GM12864 (cell line): ENCODE measurements at regions not wholly inside any gene's neighbourhood (a gene's known extent, or its start where the extent isn't known, plus 50 kb on each side); places are given as distances from the start of the nearest gene placed in this dataset.

ENCODE experiments used
- DNase-seq: peaks from one replicate; pipeline ENCODE4 v3.0.0-alpha.2; 2011; ENCODE audit warnings: low read depth
- H3K4me3 ChIP-seq: 2 replicates; pipeline ENCODE4 v1.5.1; 2011; ENCODE audit warnings: mild to moderate bottlenecking, low read depth, low read length, control low read depth
- TF ChIP-seq, protein P1 (sequence below): IDR thresholded peaks from 2 replicates; pipeline ENCODE4 v1.5.1; 2011; ENCODE audit warnings: low read depth, mild to moderate bottlenecking, moderate library complexity, low read length, control low read depth, inconsistent platforms; ENCODE audit errors: missing control alignments

DNA sequence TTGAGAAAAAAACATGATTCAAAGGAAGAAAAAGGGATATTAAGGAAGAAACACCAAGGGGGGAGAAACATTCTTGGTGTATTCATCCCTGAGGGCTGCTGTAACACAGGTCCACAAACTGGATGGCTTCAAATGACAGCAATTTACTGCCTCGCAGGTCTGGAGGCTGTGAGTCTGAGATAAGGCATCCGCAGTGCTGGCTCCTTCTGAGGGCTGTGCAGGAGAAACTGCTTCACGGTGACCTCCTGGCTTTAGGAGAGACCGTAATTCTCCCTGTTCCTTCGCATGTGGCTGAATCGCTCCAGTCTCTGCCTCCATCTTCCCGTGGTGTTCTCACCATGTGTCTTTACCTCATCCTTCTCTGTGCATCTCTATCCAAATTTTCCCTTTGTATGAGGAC lies 490.7 kb downstream of the EIPR1 start:
- DNase-seq: no peak
- no peak overlapping the region for H3K4me3 ChIP-seq
- TF ChIP-seq, protein P1, sequence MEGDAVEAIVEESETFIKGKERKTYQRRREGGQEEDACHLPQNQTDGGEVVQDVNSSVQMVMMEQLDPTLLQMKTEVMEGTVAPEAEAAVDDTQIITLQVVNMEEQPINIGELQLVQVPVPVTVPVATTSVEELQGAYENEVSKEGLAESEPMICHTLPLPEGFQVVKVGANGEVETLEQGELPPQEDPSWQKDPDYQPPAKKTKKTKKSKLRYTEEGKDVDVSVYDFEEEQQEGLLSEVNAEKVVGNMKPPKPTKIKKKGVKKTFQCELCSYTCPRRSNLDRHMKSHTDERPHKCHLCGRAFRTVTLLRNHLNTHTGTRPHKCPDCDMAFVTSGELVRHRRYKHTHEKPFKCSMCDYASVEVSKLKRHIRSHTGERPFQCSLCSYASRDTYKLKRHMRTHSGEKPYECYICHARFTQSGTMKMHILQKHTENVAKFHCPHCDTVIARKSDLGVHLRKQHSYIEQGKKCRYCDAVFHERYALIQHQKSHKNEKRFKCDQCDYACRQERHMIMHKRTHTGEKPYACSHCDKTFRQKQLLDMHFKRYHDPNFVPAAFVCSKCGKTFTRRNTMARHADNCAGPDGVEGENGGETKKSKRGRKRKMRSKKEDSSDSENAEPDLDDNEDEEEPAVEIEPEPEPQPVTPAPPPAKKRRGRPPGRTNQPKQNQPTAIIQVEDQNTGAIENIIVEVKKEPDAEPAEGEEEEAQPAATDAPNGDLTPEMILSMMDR: no peak

DNA sequence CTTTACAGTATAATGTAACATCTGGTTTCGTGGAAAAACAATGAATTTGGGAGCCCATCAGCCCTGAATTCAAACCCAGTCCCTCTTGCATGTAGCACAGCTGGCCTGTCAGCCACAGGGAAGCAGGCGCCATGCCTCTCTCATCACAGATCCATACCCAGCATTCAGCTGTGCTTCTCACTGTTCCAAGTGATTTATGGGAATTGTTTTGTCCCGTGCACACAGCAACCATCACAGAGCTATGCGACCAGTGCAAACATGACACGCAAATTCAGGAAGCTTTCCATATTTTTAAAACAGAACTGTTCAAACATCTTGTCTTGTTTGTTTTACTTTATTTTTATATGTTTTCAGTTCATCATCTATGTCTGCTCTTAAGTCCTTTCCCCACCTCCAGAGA lies 496.1 kb downstream of the EIPR1 start:
- no peak overlapping the region for H3K4me3 ChIP-seq
- DNase-seq: no peak
- TF ChIP-seq, protein P1: no peak

DNA sequence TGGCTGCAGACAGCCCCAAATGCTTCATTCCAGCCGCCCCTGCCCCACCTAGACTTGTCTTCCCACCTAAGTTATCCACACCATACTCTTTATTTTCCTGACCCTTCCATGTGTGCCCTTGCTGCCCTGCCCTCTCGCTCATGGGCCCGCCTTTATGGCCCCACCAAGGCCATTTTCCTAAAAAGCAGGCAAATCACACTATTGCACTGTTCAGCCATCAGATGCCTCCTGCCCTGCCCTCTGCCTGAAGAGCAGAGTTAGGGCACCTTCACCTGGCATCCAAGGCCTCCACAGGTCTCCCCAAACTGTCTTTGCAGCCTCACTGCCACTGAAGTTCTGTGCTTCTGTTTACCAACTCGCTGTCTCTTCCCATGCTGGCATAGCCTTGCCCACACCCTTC lies 496.7 kb downstream of the EIPR1 start:
- no peak for DNase-seq
- TF ChIP-seq, protein P1: no peak
- no peak overlapping the region for H3K4me3 ChIP-seq

DNA sequence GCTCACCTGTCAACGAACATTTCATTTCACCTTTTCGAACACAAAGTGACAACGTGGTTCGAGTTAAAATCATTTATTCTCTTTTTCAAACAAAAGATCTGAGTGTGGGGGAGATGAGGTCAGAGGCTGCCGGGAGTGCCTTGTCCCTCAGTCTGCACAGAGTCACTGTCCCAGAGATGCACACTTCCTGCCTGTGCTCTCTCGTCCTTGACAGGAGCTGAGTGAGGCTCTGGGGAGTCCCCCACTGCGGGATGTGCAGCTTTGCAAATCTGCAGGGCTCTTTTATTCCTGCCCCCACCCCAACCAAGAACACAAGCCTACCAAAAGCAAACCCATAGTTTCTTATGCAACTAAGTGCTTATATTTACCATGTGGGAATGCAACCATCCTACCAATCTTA lies 497.8 kb downstream of the EIPR1 start:
- DNase-seq: no peak
- H3K4me3 ChIP-seq: no peak overlapping the region

DNA sequence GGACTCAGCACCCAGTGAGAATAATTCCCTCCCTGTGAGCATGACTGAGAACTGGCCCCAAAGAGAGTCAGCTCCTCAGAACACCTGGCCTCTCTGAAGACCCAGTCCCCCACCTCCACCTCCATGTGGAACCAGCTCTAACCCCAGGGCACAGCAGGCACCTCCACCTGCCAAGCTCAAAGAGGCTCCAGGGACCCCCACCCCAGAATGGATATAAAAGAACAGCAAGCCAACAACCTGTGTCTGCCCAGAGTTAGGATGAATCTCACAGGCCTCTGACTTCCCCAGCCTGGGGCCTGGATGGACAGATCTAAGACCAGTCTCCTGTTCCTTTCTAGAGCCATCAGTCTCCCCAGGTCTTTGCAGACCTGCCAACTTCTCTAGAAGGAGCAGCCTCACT lies 498.5 kb downstream of the EIPR1 start:
- DNase-seq: no peak
- H3K4me3 ChIP-seq: no peak overlapping the region
- TF ChIP-seq, protein P1: no peak

More for the DNA sequence above, 497.8 kb downstream of the EIPR1 start:
- TF ChIP-seq, protein P1: no peak

DNA sequence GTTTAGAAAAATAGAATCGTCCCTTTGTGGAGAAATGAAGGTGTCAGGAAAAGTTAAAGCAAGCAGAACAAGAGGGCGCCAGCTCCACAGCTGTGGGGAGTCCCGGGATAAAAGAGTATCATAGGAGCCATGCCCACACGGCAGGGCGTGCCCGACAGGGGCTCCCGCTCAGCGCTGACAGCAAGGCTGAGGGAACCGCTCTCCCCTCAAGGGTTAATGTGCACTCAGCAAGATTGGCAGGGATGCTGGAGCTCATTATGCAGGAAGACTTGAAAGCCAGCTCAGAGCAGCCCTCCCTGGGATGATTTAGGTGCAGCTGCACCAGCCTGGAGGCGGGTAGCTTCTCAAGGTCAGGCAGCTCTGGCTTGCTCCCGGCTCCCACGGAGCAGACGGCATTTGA lies 500.2 kb downstream of the EIPR1 start:
- DNase-seq: no peak
- TF ChIP-seq, protein P1: no peak
- H3K4me3 ChIP-seq: no peak overlapping the region

DNA sequence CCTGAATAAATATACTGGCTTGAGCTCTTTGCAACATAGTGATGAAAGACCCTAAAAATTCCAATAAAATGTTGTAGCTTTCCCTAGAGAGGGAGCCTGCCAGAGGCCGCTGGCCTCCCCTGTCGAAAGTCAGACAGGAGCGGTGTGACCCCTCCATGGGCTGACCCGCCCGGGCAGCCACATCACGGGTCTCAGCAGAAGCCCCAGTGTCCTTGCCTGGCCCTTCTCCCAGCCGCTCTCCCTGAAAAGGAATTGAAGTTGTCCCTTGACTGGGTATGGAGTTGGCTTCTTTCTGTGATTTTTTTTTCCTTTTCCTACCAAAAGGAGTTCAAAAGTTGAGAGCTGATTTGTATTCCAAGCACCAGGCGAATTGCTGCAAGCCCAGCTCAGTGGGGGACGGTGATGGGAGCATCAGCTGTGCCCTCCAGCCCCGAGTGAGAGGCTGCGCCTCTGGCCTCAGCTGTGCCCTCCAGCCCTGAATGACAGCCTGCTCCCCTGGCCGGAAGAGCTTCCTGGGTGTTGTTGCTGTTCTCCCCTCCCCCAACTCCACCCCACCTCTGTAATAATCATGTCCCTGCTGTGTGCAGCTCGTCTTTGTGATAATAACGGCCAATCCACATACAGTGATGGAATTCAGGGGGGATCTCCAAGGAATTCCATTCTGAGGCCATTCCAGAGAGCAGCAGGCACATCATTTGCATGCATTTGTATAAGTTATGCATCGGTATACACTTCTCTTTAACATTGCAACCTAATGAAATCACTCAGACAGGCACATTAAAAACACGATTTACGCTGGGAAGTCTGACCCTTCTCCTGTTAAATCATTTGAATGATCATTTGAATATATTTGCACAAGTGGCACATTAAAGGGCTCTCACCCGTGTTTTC lies 501.0 kb downstream of the EIPR1 start:
- TF ChIP-seq, protein P1: no peak
- H3K4me3 ChIP-seq: no peak overlapping the region
- no peak for DNase-seq
